CD8-positive, alpha-beta memory T cell (primary cell): ENCODE measurements at regions not wholly inside any gene's neighbourhood (a gene's known extent, or its start where the extent isn't known, plus 50 kb on each side); places are given as distances from the start of the nearest gene placed in this dataset.

Experiments
- CTCF ChIA-PET: fragments of 350-600 bp; sonication (Branson Sonifier 250); formaldehyde crosslinking; loops from one replicate; lab custom pipeline; 2021; ENCODE audit warnings: antibody characterized with exemption; lab: Charles Lee
- POLR2A ChIA-PET: fragments of 350-600 bp; sonication (Branson Sonifier 250); formaldehyde crosslinking; loops from one replicate; lab custom pipeline; 2021; ENCODE audit warnings: antibody characterized with exemption; lab: Charles Lee
- DNase-seq, 5 donors: peaks; one replicate each; pipeline versions ENCODE4 v3.0.0 to v3.0.0-alpha.2; 2020 to 2022; ENCODE audit warnings: mixed read lengths in 1 of 5
- H3K27ac ChIP-seq: one replicate; pipeline ENCODE4 v1.7.0; 2013; ENCODE audit warnings: low read depth, mild to moderate bottlenecking, low read length, moderate library complexity
- H3K27me3 ChIP-seq: 2 replicates; pipeline ENCODE4 v1.7.0; 2013; ENCODE audit warnings: low read length, mild to moderate bottlenecking; ENCODE audit not compliant: insufficient read depth, poor library complexity, severe bottlenecking
- H3K36me3 ChIP-seq: 2 replicates; pipeline ENCODE4 v1.7.0; 2013; ENCODE audit warnings: mild to moderate bottlenecking, low read length, moderate library complexity; ENCODE audit not compliant: insufficient read depth
- H3K4me1 ChIP-seq: 2 replicates; pipeline ENCODE4 v1.7.0; 2013; ENCODE audit warnings: mild to moderate bottlenecking, low read length, moderate library complexity; ENCODE audit not compliant: insufficient read depth
- H3K4me3 ChIP-seq: 2 replicates; pipeline ENCODE4 v1.7.0; 2013; ENCODE audit warnings: mild to moderate bottlenecking, low read length
- H3K9me3 ChIP-seq: 2 replicates; pipeline ENCODE4 v1.7.0; 2013; ENCODE audit warnings: mild to moderate bottlenecking, low read length
- H3K27ac Mint-ChIP-seq, 8 donors: one replicate each; pipeline ENCODE4 v1.8.0; 2020 to 2021; ENCODE audit warnings: mixed read lengths in 8 of 8, mild to moderate bottlenecking in 6 of 8, inconsistent platforms in 3 of 8, moderate library complexity in 3 of 8
- H3K27me3 Mint-ChIP-seq, 2 donors: one replicate each; pipeline ENCODE4 v1.8.0; 2020 to 2021; ENCODE audit warnings: mixed read lengths in 2 of 2, mild to moderate bottlenecking in 1 of 2, moderate library complexity in 1 of 2
- H3K36me3 Mint-ChIP-seq, 3 donors: one replicate each; pipeline ENCODE4 v1.8.0; 2020 to 2021; ENCODE audit warnings: mixed read lengths in 3 of 3, inconsistent platforms in 1 of 3, mild to moderate bottlenecking in 1 of 3
- H3K4me1 Mint-ChIP-seq, 3 donors: one replicate each; pipeline ENCODE4 v1.8.0; 2020 to 2021; ENCODE audit warnings: mixed read lengths in 3 of 3, inconsistent platforms in 1 of 3, mild to moderate bottlenecking in 1 of 3
- H3K4me3 Mint-ChIP-seq, 7 donors: one replicate each; pipeline ENCODE4 v1.8.0; 2020 to 2021; ENCODE audit warnings: mixed read lengths in 7 of 7, mild to moderate bottlenecking in 6 of 7, moderate library complexity in 4 of 7, inconsistent platforms in 2 of 7
- H3K9me3 Mint-ChIP-seq, 5 donors: one replicate each; pipeline ENCODE4 v1.8.0; 2020 to 2022; ENCODE audit warnings: mixed read lengths in 5 of 5, mild to moderate bottlenecking in 3 of 5, moderate library complexity in 2 of 5, inconsistent platforms in 1 of 5

- no peak overlapping the region for H3K4me3 ChIP-seq
- no peak overlapping the region for H3K27ac Mint-ChIP-seq
- H3K27ac ChIP-seq, result no peak overlapping the region
- POLR2A ChIA-PET, result no interaction called here
- no peaks in the 10 kb centered on the region for H3K27me3 ChIP-seq
- CTCF ChIA-PET, result no interaction called here
- no peak for DNase-seq
- no peaks in the 10 kb centered on the region for H3K9me3 Mint-ChIP-seq
- H3K36me3 Mint-ChIP-seq, result no peaks in the 10 kb centered on the region
- H3K4me3 Mint-ChIP-seq, result no peak overlapping the region
- no peaks in the 10 kb centered on the region for H3K4me1 ChIP-seq
- no peaks in the 10 kb centered on the region for H3K36me3 ChIP-seq
- no peaks in the 10 kb centered on the region for H3K4me1 Mint-ChIP-seq
- H3K27me3 Mint-ChIP-seq, result peaks cover 0 to 1% of the 10 kb centered on the region in 2 donors
- H3K9me3 ChIP-seq, result no peaks in the 10 kb centered on the region
Observed at GRCh38 chr2:58911877-58912276, 670.8 kb upstream of the FANCL start.

DNA sequence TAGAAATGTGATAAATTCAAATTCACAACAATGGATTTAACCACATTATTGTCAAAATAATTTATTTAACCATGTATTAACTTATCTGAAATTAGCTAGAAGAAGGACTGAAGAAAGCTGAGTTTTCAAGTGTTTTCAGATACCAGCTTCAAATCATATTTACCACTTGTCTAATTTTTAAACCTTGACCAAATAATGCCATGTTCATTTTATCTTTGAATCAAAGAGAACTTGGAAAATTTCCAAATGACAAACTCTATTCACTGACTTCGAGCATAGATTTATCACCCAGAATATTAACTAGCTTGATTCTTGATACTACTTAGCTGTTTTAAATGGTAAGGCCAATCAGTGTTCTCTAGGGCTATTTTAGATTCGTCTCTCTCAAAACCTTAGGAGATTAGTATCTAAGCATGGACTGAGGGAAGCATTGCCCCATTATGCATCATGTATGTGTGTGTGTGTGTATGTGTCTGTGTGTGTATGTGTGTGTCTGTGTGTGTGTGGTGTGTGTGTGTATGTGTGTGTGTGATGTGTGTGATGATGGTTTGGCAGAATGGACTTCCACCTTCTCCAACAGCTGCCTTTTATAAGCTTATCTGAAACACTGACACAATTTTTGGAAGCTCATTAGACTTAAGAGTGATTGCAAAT is 667.5 kb upstream of the FANCL start:
- Histone ChIP-seq H3K9me3 (no peaks in the 10 kb centered on the region), H3K27me3 (no peaks in the 10 kb centered on the region), H3K36me3 (no peaks in the 10 kb centered on the region), H3K4me3 (no peak overlapping the region), H3K4me1 (no peaks in the 10 kb centered on the region), H3K27ac (no peak overlapping the region)
- no peak for DNase-seq
- no peak overlapping the region for H3K27ac Mint-ChIP-seq
- H3K27me3 Mint-ChIP-seq, result peaks cover 0 to 1% of the 10 kb centered on the region in 2 donors
- no peaks in the 10 kb centered on the region for H3K9me3 Mint-ChIP-seq
- H3K4me3 Mint-ChIP-seq, result no peak overlapping the region
- H3K36me3 Mint-ChIP-seq, result no peaks in the 10 kb centered on the region
- POLR2A ChIA-PET, result no interaction called here
- no peaks in the 10 kb centered on the region for H3K4me1 Mint-ChIP-seq
- CTCF ChIA-PET, result no interaction called here

DNA sequence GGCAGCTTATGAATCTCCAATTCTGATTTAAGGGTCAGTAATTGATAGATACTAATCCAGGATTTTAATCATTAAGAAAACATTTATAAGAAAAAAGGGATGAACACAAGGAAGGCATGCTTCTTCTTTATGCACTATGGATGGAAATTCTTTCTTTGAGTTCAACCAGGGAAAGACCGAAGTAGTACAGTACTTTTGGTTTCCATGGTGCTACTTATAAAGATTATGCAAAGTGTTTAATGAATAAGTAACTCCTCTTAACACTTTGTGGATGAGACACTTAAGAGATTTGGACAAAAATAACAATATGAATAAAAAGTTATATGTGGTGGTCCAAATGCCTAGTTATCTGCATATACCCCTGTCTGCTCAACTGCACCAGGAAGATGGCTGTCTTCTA is 666.5 kb upstream of the FANCL start:
- H3K9me3 ChIP-seq, result no peaks in the 10 kb centered on the region
- H3K27me3 ChIP-seq, result no peaks in the 10 kb centered on the region
- H3K4me3 Mint-ChIP-seq, result no peak overlapping the region
- no peak overlapping the region for H3K27ac Mint-ChIP-seq
- H3K4me1 ChIP-seq, result no peaks in the 10 kb centered on the region
- H3K4me1 Mint-ChIP-seq, result no peaks in the 10 kb centered on the region
- no peaks in the 10 kb centered on the region for H3K27me3 Mint-ChIP-seq
- CTCF ChIA-PET, result no interaction called here
- H3K4me3 ChIP-seq, result no peak overlapping the region
- no peaks in the 10 kb centered on the region for H3K36me3 ChIP-seq
- H3K9me3 Mint-ChIP-seq, result no peaks in the 10 kb centered on the region
- no peak for DNase-seq
- H3K36me3 Mint-ChIP-seq, result no peaks in the 10 kb centered on the region
- H3K27ac ChIP-seq, result no peak overlapping the region
- POLR2A ChIA-PET, result no interaction called here

DNA sequence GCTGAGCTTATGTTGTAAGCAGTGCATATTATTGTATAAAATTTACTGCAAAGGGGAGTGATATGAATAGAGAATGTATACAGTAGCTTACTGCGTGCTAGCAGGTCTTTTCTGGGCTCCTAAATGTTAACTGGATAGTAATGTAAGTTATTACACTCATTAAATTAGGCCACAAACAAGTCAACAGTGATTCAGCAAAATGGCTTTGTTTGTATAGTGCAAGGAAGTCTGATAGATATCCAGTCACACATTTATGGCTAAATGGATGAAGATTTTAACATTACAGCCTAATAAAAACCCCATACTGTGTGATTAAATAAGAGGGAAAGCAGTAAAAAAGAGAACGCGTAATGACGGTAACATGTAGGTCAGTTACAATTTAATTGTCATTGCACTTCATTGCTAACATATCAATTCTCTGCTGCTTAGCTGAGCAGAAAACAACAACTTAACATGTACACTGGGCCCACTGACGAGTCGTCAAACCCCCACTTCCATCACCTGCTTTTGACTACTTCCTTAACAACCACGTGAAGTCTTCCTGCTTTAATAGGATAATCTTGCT is 665.0 kb upstream of the FANCL start:
- Histone ChIP-seq H3K27ac (no peak overlapping the region), H3K27me3 (no peaks in the 10 kb centered on the region), H3K36me3 (no peaks in the 10 kb centered on the region), H3K4me1 (no peaks in the 10 kb centered on the region), H3K9me3 (no peaks in the 10 kb centered on the region), H3K4me3 (no peak overlapping the region)
- POLR2A ChIA-PET, result no interaction called here
- Mint-ChIP-seq H3K4me1 (no peaks in the 10 kb centered on the region), H3K36me3 (no peaks in the 10 kb centered on the region), H3K9me3 (no peaks in the 10 kb centered on the region), H3K27ac (no peak overlapping the region), H3K27me3 (no peaks in the 10 kb centered on the region), H3K4me3 (no peak overlapping the region)
- CTCF ChIA-PET, result no interaction called here
- DNase-seq, result no peak

- no peaks in the 10 kb centered on the region for H3K36me3 Mint-ChIP-seq
- H3K27ac Mint-ChIP-seq, result no peak overlapping the region
- H3K27ac ChIP-seq, result no peak overlapping the region
- ChIA-PET POLR2A (no interaction called here), CTCF (no interaction called here)
- H3K27me3 Mint-ChIP-seq, result peaks cover 4 to 6% of the 10 kb centered on the region in 2 donors
- no peak overlapping the region for H3K4me3 Mint-ChIP-seq
- no peak for DNase-seq
- peaks cover 0 to 2% (median 0%) of the 10 kb centered on the region in 5 donors for H3K9me3 Mint-ChIP-seq
- no peak overlapping the region for H3K4me3 ChIP-seq
- no peaks in the 10 kb centered on the region for H3K4me1 ChIP-seq
- no peaks in the 10 kb centered on the region for H3K4me1 Mint-ChIP-seq
- H3K36me3 ChIP-seq, result no peaks in the 10 kb centered on the region
- no peaks in the 10 kb centered on the region for H3K27me3 ChIP-seq
- H3K9me3 ChIP-seq, result no peaks in the 10 kb centered on the region
Observed at GRCh38 chr2:58904095-58904494, 663.0 kb upstream of the FANCL start.

DNA sequence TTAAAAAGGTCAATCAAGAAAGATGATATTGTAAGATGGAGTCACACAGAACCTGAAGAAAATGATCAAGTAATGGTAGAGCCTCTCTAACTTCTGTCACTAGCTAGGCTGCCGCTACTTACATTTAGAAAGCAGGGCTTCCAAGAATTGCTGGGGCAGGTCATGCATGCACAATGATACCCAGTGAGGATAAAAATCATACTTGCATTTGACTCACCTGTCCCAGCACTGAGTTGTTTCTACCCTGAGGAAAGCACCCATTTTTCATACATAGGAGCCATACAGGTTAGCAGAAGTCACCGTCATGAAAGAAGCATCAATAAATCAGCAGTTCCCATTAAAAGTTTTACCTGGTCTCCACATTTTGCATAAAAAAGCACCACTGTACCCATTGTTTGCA is 662.3 kb upstream of the FANCL start:
- peaks cover 4 to 6% of the 10 kb centered on the region in 2 donors for H3K27me3 Mint-ChIP-seq
- ChIA-PET POLR2A (no interaction called here), CTCF (no interaction called here)
- Histone ChIP-seq H3K4me3 (no peak overlapping the region), H3K36me3 (no peaks in the 10 kb centered on the region), H3K27me3 (no peaks in the 10 kb centered on the region), H3K4me1 (no peaks in the 10 kb centered on the region), H3K9me3 (no peaks in the 10 kb centered on the region), H3K27ac (no peak overlapping the region)
- no peak overlapping the region for H3K27ac Mint-ChIP-seq
- no peaks in the 10 kb centered on the region for H3K36me3 Mint-ChIP-seq
- no peak overlapping the region for H3K4me3 Mint-ChIP-seq
- H3K9me3 Mint-ChIP-seq, result peaks cover 0 to 2% (median 0%) of the 10 kb centered on the region in 5 donors
- no peak for DNase-seq
- H3K4me1 Mint-ChIP-seq, result no peaks in the 10 kb centered on the region

DNA sequence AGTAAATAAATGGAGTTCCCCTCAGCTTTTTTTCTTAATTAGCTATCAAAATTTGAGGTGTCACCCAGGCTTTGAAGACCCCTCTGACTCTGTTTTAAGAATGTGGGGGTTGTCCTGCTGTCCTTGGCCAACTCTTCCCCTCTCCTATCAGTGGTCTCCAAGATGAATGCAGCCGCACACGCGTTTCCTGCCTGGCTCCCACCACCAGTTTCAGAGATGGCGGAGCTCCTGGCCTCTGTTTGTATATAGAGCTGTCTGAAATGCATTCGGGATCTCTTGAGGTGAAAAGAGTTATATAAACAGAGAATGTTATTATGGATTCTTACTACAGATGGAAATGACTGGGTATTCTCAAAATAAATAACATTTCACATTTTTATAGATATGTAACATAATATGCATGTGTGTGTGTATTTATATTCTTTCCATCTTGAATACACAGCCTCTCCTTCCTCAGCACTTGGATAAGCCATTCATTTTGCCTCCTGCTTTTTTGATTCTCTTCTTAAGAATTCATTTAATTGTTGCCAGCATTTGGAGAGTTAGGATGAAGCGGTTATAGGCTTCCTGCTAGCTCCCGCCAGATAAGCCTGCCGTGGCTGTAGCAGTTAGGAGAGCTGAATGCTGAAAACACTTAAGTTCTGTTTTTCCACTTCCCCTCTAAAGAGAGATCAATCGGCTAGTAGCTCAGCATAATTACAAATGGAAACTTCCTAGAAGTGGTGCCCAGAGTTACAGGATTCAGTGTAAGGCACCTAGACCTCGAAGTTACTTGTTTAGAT is 659.3 kb upstream of the FANCL start:
- Mint-ChIP-seq H3K27me3 (peaks cover 4 to 6% of the 10 kb centered on the region in 2 donors), H3K27ac (no peak overlapping the region), H3K4me1 (no peaks in the 10 kb centered on the region), H3K36me3 (no peaks in the 10 kb centered on the region), H3K9me3 (peaks cover 0 to 4% (median 0%) of the 10 kb centered on the region in 5 donors), H3K4me3 (no peak overlapping the region)
- no peak for DNase-seq
- H3K27ac ChIP-seq, result no peak overlapping the region
- H3K9me3 ChIP-seq, result no peaks in the 10 kb centered on the region
- CTCF ChIA-PET, result no interaction called here
- no peak overlapping the region for H3K4me3 ChIP-seq
- H3K36me3 ChIP-seq, result no peaks in the 10 kb centered on the region
- no peaks in the 10 kb centered on the region for H3K27me3 ChIP-seq
- POLR2A ChIA-PET, result no interaction called here
- no peaks in the 10 kb centered on the region for H3K4me1 ChIP-seq

DNA sequence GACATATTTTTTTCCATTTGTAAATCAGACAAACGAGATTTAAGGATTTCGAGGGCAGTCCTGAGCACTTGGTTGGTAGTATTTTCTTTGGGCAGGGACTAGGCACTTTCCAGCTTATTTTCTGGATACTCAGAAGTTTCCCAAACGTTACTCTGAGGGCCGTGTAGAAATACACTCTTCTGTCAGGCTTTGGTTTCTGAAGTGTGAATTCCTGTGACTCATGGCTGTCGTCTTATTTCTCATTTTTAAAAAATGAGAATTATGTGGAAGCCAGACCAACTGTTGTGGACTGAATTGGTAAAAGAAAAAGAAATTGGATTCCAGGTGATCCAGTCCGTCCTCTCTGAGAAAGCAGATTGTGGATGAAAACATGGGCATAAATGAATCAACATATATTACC is 658.6 kb upstream of the FANCL start:
- no peak overlapping the region for H3K4me3 ChIP-seq
- H3K36me3 Mint-ChIP-seq, result no peaks in the 10 kb centered on the region
- no peaks in the 10 kb centered on the region for H3K9me3 ChIP-seq
- H3K27me3 Mint-ChIP-seq, result peaks cover 4 to 6% of the 10 kb centered on the region in 2 donors
- CTCF ChIA-PET, result no interaction called here
- H3K27ac ChIP-seq, result no peak overlapping the region
- no peak overlapping the region for H3K27ac Mint-ChIP-seq
- H3K27me3 ChIP-seq, result no peaks in the 10 kb centered on the region
- POLR2A ChIA-PET, result no interaction called here
- DNase-seq, result no peak
- H3K4me1 Mint-ChIP-seq, result no peaks in the 10 kb centered on the region
- H3K36me3 ChIP-seq, result no peaks in the 10 kb centered on the region
- peaks cover 0 to 4% (median 0%) of the 10 kb centered on the region in 5 donors for H3K9me3 Mint-ChIP-seq
- no peak overlapping the region for H3K4me3 Mint-ChIP-seq
- no peaks in the 10 kb centered on the region for H3K4me1 ChIP-seq
